Activated B cell treated with CpG ODN at 0.5 μM for 24 hours (primary cell): ENCODE measurements at regions not wholly inside any gene's neighbourhood (a gene's known extent, or its start where the extent isn't known, plus 50 kb on each side); places are given as distances from the start of the nearest gene placed in this dataset.
"Not testable (repeated sequence)": the region's sequence is repeated elsewhere in the genome, so short reads cannot be mapped to it uniquely, and the experiment has no call there.

ENCODE experiments used
- ATAC-seq: fragments of 200-7000 bp; cut with Tn5 transposase; one replicate; pipeline ENCODE4 v1.10.0; 2021; ENCODE audit warnings: low read depth, mild to moderate bottlenecking, moderate library complexity
- CTCF ChIA-PET: fragments of 350-600 bp; sonication (Branson Sonifier 250); formaldehyde crosslinking; loops from one replicate; lab custom pipeline; 2021; ENCODE audit warnings: antibody characterized with exemption; lab: Charles Lee
- POLR2A ChIA-PET: fragments of 350-600 bp; sonication (Branson Sonifier 250); formaldehyde crosslinking; loops from one replicate; lab custom pipeline; 2021; ENCODE audit warnings: antibody characterized with exemption; lab: Charles Lee
- DNase-seq: peaks from one replicate; pipeline ENCODE4 v3.0.0; 2022
- H3K27ac Mint-ChIP-seq: one replicate; pipeline ENCODE4 v1.8.0; 2020; ENCODE audit warnings: mixed read lengths
- H3K27me3 Mint-ChIP-seq: one replicate; pipeline ENCODE4 v1.8.0; 2021; ENCODE audit warnings: mixed read lengths
- H3K36me3 Mint-ChIP-seq: one replicate; pipeline ENCODE4 v1.8.0; 2021; ENCODE audit warnings: low read depth, mixed read lengths
- H3K4me1 Mint-ChIP-seq: one replicate; pipeline ENCODE4 v1.8.0; 2021; ENCODE audit warnings: mixed read lengths
- H3K4me3 Mint-ChIP-seq: one replicate; pipeline ENCODE4 v1.8.0; 2020; ENCODE audit warnings: mild to moderate bottlenecking, mixed read lengths
- H3K9me3 Mint-ChIP-seq: one replicate; pipeline ENCODE4 v1.8.0; 2020; ENCODE audit warnings: mixed read lengths
- CTCF ChIP-seq: fragments of 200-600 bp; IDR thresholded peaks from one replicate; pipeline ENCODE4 v1.8.0; 2022; ENCODE audit warnings: antibody characterized with exemption, mild to moderate bottlenecking
- intact Hi-C: fragments of 100-400 bp; cut with micrococcal nuclease; formaldehyde crosslinking; loops from one replicate; pipeline ENCODE4 v1.15.1; 2024

- CTCF ChIA-PET, result no interaction called here
Measured at GRCh38 chr18:70536370-70537062, 247.7 kb downstream of the SOCS6 start.

GRCh38 chr18:70535041-70535440, 246.2 kb downstream of the SOCS6 start:
- Mint-ChIP-seq H3K4me1 (no peaks in the 10 kb centered on the region), H3K9me3 (peaks cover 6% of the 10 kb centered on the region), H3K27me3 (no peaks in the 10 kb centered on the region), H3K27ac (no peak overlapping the region), H3K36me3 (no peaks in the 10 kb centered on the region), H3K4me3 (no peak overlapping the region)
- intact Hi-C loops, result no loop called here
- ChIA-PET POLR2A (no interaction called here), CTCF (no interaction called here)
- DNase-seq, result no peak
- no peak for TF ChIP-seq CTCF
- ATAC-seq, result no peak

More at GRCh38 chr18:70536370-70537062, 247.7 kb downstream of the SOCS6 start:
- Mint-ChIP-seq H3K27me3 (no peaks in the 10 kb centered on the region), H3K36me3 (no peaks in the 10 kb centered on the region), H3K27ac (no peak overlapping the region), H3K9me3 (no peaks in the 10 kb centered on the region), H3K4me3 (no peak overlapping the region), H3K4me1 (no peaks in the 10 kb centered on the region)
- ATAC-seq (no peak), DNase-seq (no peak)
- intact Hi-C loops, result no loop called here
- no peak for TF ChIP-seq CTCF
- POLR2A ChIA-PET, result no interaction called here

GRCh38 chr18:70525322-70525721, 236.5 kb downstream of the SOCS6 start:
- H3K27me3 Mint-ChIP-seq, H3K4me3 Mint-ChIP-seq, H3K36me3 Mint-ChIP-seq, POLR2A ChIA-PET, CTCF ChIA-PET, H3K27ac Mint-ChIP-seq, H3K9me3 Mint-ChIP-seq, intact Hi-C loops, ATAC-seq, DNase-seq, H3K4me1 Mint-ChIP-seq: not testable (repeated sequence)

- no peak for ATAC-seq
- H3K27me3 Mint-ChIP-seq, result no peaks in the 10 kb centered on the region
- CTCF ChIA-PET, result no interaction called here
Measured at GRCh38 chr18:70523792-70524182, 234.9 kb downstream of the SOCS6 start.

GRCh38 chr18:70523035-70523791, 234.4 kb downstream of the SOCS6 start:
- H3K27ac Mint-ChIP-seq, result no peak overlapping the region
- intact Hi-C loops, result no loop called here
- ATAC-seq, result no peak
- no peaks in the 10 kb centered on the region for H3K9me3 Mint-ChIP-seq
- CTCF ChIA-PET, result no interaction called here
- no peaks in the 10 kb centered on the region for H3K4me1 Mint-ChIP-seq
- TF ChIP-seq CTCF, result no peak
- H3K4me3 Mint-ChIP-seq, result no peak overlapping the region
- POLR2A ChIA-PET, result no interaction called here
- no peaks in the 10 kb centered on the region for H3K27me3 Mint-ChIP-seq
- no peak for DNase-seq
- no peaks in the 10 kb centered on the region for H3K36me3 Mint-ChIP-seq

More at GRCh38 chr18:70523792-70524182, 234.9 kb downstream of the SOCS6 start:
- Mint-ChIP-seq H3K4me3 (no peak overlapping the region), H3K4me1 (no peaks in the 10 kb centered on the region), H3K27ac (no peak overlapping the region), H3K9me3 (no peaks in the 10 kb centered on the region), H3K36me3 (no peaks in the 10 kb centered on the region)
- intact Hi-C loops, result no loop called here
- no peak for TF ChIP-seq CTCF
- POLR2A ChIA-PET, result no interaction called here
- no peak for DNase-seq
